Retinal pigment epithelial cell (primary cell): ENCODE measurements at regions not wholly inside any gene's neighbourhood (a gene's known extent, or its start where the extent isn't known, plus 50 kb on each side); places are given as distances from the start of the nearest gene placed in this dataset.

Experiments used
- DNase-seq: peaks from one replicate; pipeline ENCODE4 v3.0.0-alpha.2; 2010; ENCODE audit warnings: low read depth
- H3K4me3 ChIP-seq: 2 replicates; pipeline ENCODE4 v1.5.1; 2011; ENCODE audit warnings: mild to moderate bottlenecking, low read length, control low read depth, moderate library complexity
- TF ChIP-seq, protein P1 (sequence below): conservative IDR thresholded peaks from 2 replicates; pipeline ENCODE4 v1.5.1; 2011; ENCODE audit warnings: low read depth, low read length, control low read depth, inconsistent platforms

DNA sequence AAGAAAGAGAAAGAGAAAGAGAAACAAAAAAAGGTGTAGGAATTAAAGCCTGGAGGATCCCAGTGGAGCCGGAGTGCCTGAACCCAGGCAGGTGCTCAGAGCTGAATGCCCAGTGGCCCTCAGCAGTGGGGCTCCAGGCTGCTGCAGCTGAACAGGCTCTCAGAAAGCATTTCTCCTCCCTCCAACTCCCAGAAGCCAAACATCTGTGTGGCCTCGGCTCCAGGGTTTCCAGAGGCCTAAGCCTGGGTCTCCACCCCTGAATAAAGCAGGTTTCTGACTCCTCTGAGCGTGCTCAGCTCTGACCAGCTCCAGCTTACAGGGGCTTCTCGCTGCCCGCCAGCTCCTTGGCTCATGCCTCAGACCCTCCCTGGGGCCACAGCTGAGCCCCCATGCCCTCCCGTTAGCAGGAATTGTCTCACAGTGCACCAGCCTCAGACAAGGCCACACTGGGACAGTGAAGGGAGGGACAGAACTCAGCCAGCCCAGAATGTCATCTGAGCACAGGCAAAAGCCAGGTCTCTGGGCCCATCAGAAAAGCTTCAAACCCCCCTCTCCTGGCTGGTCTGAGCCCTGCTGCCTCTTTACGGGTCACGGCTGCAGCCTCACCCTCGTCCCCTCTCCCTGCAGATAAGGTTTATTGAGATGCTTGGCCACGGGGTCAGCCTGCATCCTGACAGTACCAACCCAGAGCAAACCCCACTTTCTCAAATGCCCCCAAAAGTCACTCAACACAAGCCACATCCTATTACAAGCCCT lies 114.4 kb upstream of the PPP1R26 start:
- no peak overlapping the region for H3K4me3 ChIP-seq
- TF ChIP-seq, protein P1, sequence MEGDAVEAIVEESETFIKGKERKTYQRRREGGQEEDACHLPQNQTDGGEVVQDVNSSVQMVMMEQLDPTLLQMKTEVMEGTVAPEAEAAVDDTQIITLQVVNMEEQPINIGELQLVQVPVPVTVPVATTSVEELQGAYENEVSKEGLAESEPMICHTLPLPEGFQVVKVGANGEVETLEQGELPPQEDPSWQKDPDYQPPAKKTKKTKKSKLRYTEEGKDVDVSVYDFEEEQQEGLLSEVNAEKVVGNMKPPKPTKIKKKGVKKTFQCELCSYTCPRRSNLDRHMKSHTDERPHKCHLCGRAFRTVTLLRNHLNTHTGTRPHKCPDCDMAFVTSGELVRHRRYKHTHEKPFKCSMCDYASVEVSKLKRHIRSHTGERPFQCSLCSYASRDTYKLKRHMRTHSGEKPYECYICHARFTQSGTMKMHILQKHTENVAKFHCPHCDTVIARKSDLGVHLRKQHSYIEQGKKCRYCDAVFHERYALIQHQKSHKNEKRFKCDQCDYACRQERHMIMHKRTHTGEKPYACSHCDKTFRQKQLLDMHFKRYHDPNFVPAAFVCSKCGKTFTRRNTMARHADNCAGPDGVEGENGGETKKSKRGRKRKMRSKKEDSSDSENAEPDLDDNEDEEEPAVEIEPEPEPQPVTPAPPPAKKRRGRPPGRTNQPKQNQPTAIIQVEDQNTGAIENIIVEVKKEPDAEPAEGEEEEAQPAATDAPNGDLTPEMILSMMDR = no peak
- no peak for DNase-seq

DNA sequence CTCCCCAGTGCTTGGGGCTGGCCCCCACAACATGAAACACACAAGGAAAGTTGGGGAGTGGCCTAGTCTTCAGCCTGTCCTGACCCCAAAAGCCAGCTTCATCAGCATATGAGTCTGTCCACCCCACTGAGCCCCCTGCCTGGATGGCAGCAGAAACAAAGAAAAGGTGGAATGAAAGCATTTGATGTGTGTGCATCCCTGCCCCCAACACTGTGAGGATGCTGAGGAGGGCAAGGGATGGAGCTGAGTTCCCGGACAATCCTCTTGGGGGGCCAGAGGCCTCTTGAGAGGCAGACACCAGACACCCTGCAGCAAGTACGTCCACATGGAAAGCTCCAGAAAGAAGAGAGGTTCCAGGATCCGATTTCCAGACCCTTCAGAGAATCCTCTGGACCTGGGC lies 113.5 kb upstream of the PPP1R26 start:
- no peak overlapping the region for H3K4me3 ChIP-seq
- no peak for DNase-seq
- TF ChIP-seq, protein P1 = no peak

DNA sequence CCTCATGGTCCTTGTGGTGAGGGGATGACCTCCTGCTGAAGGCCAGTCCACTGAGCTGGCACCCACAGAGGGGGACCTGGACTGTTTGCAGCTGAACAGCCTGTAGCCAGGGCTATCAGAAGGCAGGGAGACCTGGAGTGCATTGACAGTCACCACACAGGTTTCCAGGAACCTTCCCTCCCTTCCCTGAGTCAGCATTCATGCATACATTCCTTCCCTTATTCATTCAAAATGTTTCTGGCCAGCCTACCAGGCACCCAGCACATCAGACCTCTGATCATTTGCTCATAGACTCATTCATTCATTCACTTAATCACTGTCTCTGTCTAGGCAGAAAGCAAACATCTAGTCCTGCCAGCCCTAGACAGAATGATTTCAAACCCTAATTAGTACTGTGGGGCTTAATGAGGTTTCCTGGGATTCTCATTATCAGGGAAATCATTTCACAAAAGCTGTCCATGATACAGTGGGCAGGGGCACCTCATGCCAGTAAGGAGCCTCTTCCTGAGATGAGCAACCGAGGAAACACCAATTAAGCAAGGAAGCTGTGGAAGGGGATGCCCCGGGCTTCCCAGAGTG lies 110.1 kb upstream of the PPP1R26 start:
- TF ChIP-seq, protein P1 = no peak
- DNase-seq = no peak
- H3K4me3 ChIP-seq = no peak overlapping the region

DNA sequence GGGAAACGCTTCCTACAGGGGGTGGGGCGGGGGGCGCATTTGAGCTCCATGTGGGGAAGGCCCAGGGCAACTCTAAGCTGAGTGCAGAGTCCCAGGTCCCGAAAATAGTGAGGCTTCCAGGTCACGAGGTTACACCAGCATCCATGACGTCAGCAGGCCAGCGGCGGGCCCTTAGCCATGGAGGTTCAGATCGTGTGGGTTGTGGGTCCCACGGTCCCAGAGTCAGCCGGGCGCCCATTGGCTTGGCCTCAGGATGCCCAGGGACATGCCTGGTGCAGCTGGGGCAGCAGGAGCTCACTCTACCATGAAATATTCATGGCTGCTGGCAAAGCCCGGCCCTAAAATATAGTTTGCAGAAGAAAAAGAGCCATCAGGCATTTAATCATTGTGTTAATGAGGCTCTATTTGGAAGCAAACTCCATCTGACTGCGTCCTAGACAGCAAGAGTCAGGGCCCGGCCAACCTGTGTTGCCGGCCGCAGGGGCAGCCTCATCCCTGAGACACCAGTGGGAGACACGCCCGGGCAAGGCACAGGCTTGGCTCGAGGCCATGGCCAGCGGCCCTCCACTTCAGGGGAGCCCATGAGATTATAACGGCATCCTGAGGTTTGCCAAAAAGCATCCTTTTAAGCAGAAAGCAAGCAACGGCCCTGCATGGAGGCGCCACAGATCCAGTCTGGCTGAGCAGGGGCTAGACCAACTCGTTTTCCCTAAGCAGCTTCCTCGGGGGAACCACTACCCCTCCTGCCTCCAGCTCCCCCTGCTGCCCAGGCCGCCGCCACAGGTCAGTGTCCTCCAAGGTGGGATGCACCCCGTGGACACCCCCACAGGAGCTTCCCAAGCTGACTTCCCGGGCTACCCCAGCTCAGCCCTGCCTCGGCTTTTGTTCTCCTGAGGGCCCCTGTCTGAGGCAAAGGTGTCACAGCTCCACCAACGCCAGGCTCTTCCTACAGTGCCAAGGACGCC lies 108.9 kb upstream of the PPP1R26 start:
- DNase-seq = no peak

DNA sequence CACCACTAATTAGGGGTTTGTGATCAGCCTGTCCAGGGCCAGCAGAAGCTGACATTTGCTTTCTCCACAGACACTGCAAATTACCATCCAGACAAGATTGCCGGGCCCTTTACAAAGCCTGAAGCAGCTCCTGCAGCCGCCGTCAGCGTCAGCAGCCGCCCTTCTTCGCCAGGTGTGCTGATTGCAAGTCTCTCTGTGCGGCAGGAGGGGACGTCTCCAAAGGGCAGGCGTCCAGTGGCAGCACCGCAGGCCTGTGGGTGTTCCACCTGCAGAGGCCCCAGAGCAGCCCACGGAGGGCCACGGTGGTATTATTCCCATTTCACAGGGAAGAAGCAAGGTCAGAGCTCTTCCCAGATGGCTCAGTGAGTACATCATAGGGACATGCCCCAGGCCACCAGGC lies 108.0 kb upstream of the PPP1R26 start:
- no peak overlapping the region for H3K4me3 ChIP-seq
- DNase-seq = no peak
- TF ChIP-seq, protein P1 = no peak

More for the DNA sequence above, 108.9 kb upstream of the PPP1R26 start:
- no peak overlapping the region for H3K4me3 ChIP-seq
- TF ChIP-seq, protein P1 = no peak

DNA sequence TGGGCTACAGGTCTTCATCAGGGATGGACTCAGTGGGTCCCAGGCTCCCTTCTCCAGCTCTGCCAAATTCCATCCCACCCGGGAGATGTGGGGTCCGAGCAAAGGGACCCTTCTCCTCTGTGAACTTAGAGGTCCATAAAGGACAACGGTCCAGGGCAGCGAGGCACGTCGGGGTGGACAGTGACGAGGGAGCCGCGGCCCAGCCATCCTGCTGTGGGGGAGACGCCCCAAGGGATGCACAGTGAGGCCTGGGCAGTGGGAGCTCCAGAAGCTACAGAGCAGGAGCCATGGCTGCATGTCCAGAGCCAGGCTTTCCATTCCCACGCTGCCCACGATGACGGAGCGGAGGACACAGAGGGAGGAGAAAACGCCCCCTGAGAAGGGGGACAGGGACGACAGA lies 107.5 kb upstream of the PPP1R26 start:
- H3K4me3 ChIP-seq = no peak overlapping the region
- TF ChIP-seq, protein P1 = no peak
- no peak for DNase-seq
